Suprapubic skin (tissue), 4 donors: ENCODE measurements at regions not wholly inside any gene's neighbourhood (a gene's known extent, or its start where the extent isn't known, plus 50 kb on each side); places are given as distances from the start of the nearest gene placed in this dataset.

Experiments used
- DNase-seq, 2 donors: peaks; one replicate each; pipeline ENCODE4 v3.0.0-alpha.2; 2019; ENCODE audit warnings: low spot score in 2 of 2
- H3K27ac ChIP-seq: fragments of 200-600 bp; sonication (generic); one replicate; pipeline ENCODE4 v1.5.1; 2019
- H3K27me3 ChIP-seq: fragments of 200-600 bp; sonication (generic); one replicate; pipeline ENCODE4 v1.5.1; 2019
- H3K36me3 ChIP-seq: fragments of 200-600 bp; sonication (generic); one replicate; pipeline ENCODE4 v1.5.1; 2019
- H3K4me1 ChIP-seq: fragments of 200-600 bp; sonication (generic); one replicate; pipeline ENCODE4 v1.5.1; 2019
- H3K4me3 ChIP-seq: fragments of 200-600 bp; sonication (generic); one replicate; pipeline ENCODE4 v1.5.1; 2019; ENCODE audit warnings: mild to moderate bottlenecking
- H3K9me3 ChIP-seq: fragments of 200-600 bp; sonication (generic); one replicate; pipeline ENCODE4 v1.5.1; 2019
- EP300 ChIP-seq: sonication (generic); formaldehyde crosslinking; IDR thresholded peaks from one replicate; pipeline ENCODE4 v1.6.1; 2017; ENCODE audit warnings: antibody characterized with exemption
- POLR2A ChIP-seq, 2 donors: fragments of 450-650 bp; IDR thresholded peaks; one replicate each; pipeline ENCODE4 v1.6.1; 2017; ENCODE audit warnings: antibody characterized with exemption in 2 of 2, mild to moderate bottlenecking in 2 of 2, moderate library complexity in 2 of 2
- POLR2AphosphoS5 ChIP-seq, 3 donors: sonication (generic); formaldehyde crosslinking; IDR thresholded peaks; one replicate each; pipeline ENCODE4 v1.6.1; 2017; ENCODE audit warnings: antibody characterized with exemption in 3 of 3
- WGBS: methylation state at CpG from one replicate; pipeline ENCODE4 v1.1.5; 2018; 5-methylcytosine and 5-hydroxymethylcytosine counted together
- TF ChIP-seq, protein P1 (sequence below), 2 donors: fragments of 200-600 bp in 1 of 2; fragments of 450-650 bp in 1 of 2; sonication (generic) in 1 of 2; IDR thresholded peaks; one replicate each; pipeline ENCODE4 v1.5.1; 2016 to 2019; ENCODE audit warnings: antibody characterized with exemption in 2 of 2, mild to moderate bottlenecking in 1 of 2, moderate library complexity in 1 of 2

DNA sequence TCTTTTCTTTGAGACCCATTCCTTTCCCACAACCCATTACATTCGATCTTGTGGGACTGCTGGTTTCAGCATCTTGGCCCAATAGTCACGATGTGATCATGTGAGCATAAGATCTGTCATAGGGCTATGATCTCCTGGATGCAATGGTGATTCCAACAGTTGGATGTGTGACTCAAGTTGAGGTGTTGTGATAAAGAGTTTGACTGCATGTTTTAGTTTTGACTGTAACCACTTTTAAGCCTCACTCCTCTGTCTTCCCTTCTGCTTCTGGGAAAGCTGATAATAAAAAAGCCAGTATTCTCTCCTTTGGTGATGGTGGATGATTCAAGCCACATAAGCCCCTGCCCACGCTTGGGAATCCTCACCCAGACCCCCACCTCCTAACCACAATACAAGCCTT, 117.0 kb upstream of the ASCC3 start:
- no peak for DNase-seq
- Histone ChIP-seq H3K27me3 (no peaks in the 10 kb centered on the region), H3K4me3 (no peak overlapping the region), H3K4me1 (no peaks in the 10 kb centered on the region), H3K36me3 (no peaks in the 10 kb centered on the region), H3K27ac (no peak overlapping the region), H3K9me3 (peaks cover 3% of the 10 kb centered on the region)
- 86% methylated on average over 3 of the region's 3 CpGs for WGBS
- TF ChIP-seq EP300 (no peak), POLR2A (IDR thresholded peaks at IDR 0.05) (no peak), POLR2AphosphoS5 (IDR thresholded peaks at IDR 0.05) (no peak)
- TF ChIP-seq, protein P1, sequence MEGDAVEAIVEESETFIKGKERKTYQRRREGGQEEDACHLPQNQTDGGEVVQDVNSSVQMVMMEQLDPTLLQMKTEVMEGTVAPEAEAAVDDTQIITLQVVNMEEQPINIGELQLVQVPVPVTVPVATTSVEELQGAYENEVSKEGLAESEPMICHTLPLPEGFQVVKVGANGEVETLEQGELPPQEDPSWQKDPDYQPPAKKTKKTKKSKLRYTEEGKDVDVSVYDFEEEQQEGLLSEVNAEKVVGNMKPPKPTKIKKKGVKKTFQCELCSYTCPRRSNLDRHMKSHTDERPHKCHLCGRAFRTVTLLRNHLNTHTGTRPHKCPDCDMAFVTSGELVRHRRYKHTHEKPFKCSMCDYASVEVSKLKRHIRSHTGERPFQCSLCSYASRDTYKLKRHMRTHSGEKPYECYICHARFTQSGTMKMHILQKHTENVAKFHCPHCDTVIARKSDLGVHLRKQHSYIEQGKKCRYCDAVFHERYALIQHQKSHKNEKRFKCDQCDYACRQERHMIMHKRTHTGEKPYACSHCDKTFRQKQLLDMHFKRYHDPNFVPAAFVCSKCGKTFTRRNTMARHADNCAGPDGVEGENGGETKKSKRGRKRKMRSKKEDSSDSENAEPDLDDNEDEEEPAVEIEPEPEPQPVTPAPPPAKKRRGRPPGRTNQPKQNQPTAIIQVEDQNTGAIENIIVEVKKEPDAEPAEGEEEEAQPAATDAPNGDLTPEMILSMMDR (IDR thresholded peaks at IDR 0.05): no peak

DNA sequence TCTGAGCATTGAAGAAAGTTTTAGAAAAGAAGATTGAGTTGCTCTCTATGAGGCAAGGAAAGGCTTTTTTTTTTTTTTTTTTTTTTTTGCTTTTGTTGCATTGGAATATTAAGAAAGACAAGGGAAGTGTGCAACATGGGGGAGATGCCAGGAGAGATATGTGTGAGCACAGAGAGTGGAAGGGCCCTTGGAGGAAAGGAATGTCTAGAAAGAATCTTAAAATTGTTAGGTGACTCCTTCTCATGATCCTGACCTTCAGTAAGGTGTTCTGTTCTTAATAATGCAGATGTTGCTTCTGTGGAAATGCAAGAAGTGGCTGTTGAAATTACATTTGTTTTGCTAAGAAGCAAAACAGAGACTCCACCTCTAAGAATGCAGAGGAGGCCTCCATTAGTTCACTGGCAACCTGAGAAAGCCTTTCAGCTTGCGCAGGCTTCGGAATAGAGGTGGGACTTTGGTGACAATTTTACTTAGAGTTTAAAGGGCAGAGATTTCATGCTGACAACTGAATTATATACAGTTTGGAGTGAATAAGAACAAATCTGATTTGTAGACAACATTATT, 118.0 kb upstream of the ASCC3 start:
- DNase-seq: no peak
- Histone ChIP-seq H3K4me1 (no peaks in the 10 kb centered on the region), H3K27ac (no peak overlapping the region), H3K27me3 (no peaks in the 10 kb centered on the region), H3K9me3 (peaks cover 4% of the 10 kb centered on the region), H3K4me3 (no peak overlapping the region), H3K36me3 (no peaks in the 10 kb centered on the region)
- TF ChIP-seq POLR2A (IDR thresholded peaks at IDR 0.05) (no peak), POLR2AphosphoS5 (IDR thresholded peaks at IDR 0.05) (no peak), EP300 (no peak)
- TF ChIP-seq, protein P1 (IDR thresholded peaks at IDR 0.05): no peak
- WGBS: 100% methylated on average over 2 of the region's 2 CpGs

DNA sequence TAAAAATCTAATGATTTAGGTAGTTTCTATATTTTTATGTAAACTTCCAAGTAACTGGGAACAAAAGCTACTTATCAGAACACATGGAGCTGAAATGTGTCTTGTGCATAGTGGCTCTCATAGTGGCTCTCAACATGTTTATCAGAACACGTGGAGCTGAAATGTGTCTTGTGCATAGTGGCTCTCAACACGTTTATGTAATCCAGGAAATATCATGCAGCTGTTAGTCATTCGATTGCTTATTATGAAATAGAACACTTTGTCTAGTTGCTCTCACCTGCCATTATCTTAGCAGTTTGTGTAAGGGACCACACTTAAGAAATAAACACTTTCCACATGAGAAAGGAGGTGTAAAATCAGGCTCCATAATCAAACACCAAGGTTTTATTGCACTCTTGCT, 119.2 kb upstream of the ASCC3 start:
- WGBS: 53% methylated on average over 3 of the region's 3 CpGs

DNA sequence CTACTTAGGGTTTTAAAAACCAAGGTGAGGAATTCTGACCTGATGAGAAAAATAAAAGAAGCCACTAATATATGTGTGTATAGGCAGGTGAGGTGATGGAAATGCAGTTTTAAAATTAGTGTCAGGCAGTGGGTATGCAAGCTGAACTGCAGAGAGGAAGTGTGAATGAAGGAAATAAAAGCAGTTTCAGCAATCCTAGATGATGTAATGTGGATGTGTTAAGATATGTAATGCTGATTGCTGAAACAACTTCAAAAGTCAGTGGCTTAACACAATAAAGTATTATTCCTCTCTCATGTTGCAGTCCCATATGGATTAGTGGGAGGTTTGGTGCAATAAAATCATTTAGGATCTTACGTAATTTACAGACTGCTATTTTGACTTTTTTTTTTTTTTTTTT, 119.9 kb upstream of the ASCC3 start:
- H3K4me3 ChIP-seq: no peak overlapping the region

More for the DNA sequence above, 119.2 kb upstream of the ASCC3 start:
- TF ChIP-seq EP300 (no peak), POLR2A (IDR thresholded peaks at IDR 0.05) (no peak), POLR2AphosphoS5 (IDR thresholded peaks at IDR 0.05) (no peak)
- TF ChIP-seq, protein P1 (IDR thresholded peaks at IDR 0.05): no peak
- Histone ChIP-seq H3K36me3 (no peaks in the 10 kb centered on the region), H3K27me3 (no peaks in the 10 kb centered on the region), H3K4me1 (no peaks in the 10 kb centered on the region), H3K4me3 (no peak overlapping the region), H3K27ac (no peak overlapping the region), H3K9me3 (peaks cover 4% of the 10 kb centered on the region)
- DNase-seq: no peak

DNA sequence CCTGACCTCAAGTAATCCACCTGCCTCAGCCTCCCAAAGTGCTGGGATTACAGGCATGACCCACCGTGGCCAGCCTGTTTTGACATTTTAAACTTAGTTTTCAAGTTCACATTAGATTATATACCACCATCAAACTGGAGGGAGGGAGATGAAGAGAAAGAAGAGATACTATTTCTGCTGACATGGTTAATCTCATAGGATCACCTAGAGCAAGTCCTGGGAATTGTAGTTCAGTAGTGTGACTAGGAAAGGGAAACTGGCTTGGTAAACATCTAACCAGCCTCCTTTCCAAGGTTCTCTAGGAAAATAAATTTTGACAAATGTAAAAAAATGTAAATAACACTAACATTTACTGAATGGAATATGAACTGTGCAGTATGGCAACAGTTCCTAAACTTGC, 120.5 kb upstream of the ASCC3 start:
- H3K4me1 ChIP-seq: no peaks in the 10 kb centered on the region
- H3K9me3 ChIP-seq: peaks cover 4% of the 10 kb centered on the region
- H3K36me3 ChIP-seq: no peaks in the 10 kb centered on the region
- 92% methylated on average over 1 of the region's 1 CpG for WGBS
- H3K4me3 ChIP-seq: no peak overlapping the region
- TF ChIP-seq, protein P1 (IDR thresholded peaks at IDR 0.05): no peak
- TF ChIP-seq POLR2A (IDR thresholded peaks at IDR 0.05): no peak
- no peak for TF ChIP-seq EP300
- TF ChIP-seq POLR2AphosphoS5 (IDR thresholded peaks at IDR 0.05): no peak
- H3K27ac ChIP-seq: no peak overlapping the region
- no peak for DNase-seq
- no peaks in the 10 kb centered on the region for H3K27me3 ChIP-seq

More for the DNA sequence above, 119.9 kb upstream of the ASCC3 start:
- WGBS: 56% methylated on average over 1 of the region's 1 CpG
- Histone ChIP-seq H3K27me3 (no peaks in the 10 kb centered on the region), H3K9me3 (peaks cover 4% of the 10 kb centered on the region), H3K36me3 (no peaks in the 10 kb centered on the region), H3K27ac (no peak overlapping the region), H3K4me1 (no peaks in the 10 kb centered on the region)
- DNase-seq: no peak
- TF ChIP-seq EP300 (no peak), POLR2A (IDR thresholded peaks at IDR 0.05) (no peak), POLR2AphosphoS5 (IDR thresholded peaks at IDR 0.05) (no peak)

DNA sequence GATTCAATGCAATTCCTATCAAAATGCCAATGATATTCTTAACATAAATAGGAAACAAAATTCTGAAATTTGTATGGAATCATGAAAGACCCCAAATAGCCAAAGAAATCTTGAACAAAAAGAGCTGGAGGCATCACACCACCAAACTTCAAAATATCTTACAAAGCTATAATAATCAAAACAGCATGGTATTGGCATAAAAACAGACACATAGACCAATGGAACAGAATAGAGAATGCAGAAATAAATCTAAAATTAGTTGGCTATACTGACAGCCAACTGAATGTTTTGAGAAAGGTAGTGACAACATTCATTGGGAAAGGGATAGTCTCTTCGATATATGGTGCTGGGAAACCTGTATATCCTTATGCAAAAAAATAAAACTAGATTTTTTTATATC, 121.9 kb upstream of the ASCC3 start:
- Histone ChIP-seq H3K4me1 (no peaks in the 10 kb centered on the region), H3K27ac (no peak overlapping the region), H3K9me3 (peaks cover 4% of the 10 kb centered on the region), H3K27me3 (no peaks in the 10 kb centered on the region), H3K4me3 (no peak overlapping the region), H3K36me3 (no peaks in the 10 kb centered on the region)
- no peak for TF ChIP-seq POLR2AphosphoS5 (IDR thresholded peaks at IDR 0.05)
- TF ChIP-seq, protein P1 (IDR thresholded peaks at IDR 0.05): no peak
- no peak for TF ChIP-seq POLR2A (IDR thresholded peaks at IDR 0.05)
- no peak for TF ChIP-seq EP300
- DNase-seq: no peak
- 86% methylated on average over 1 of the region's 1 CpG for WGBS
